ENCODE measurements at regions not wholly inside any gene's neighbourhood (a gene's known extent, or its start where the extent isn't known, plus 50 kb on each side); places are given as distances from the start of the nearest gene placed in this dataset. TPM values are rescaled to one million over a fixed set of nuclear protein-coding genes. Genes with fewer than 3 reads are reported as not detected.

DNA sequence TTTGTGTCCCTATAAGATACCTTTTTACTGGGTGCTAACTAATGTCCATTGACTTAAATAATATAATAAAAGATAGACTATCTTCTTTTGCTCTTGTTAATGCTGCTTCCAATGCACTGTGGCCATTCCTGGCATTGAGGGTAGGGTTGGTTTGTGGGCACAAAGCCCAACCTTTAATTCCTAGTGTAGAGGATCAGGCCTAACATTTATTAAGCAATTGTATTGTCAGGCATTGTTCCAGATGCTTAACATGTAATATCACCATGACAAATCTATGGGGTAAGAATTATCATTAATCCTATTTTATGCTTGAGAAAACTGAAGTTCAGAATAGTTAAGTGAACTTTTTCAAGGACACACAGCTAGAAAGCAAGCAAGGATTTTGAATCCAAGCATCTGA, 60.4 kb upstream of the GPBP1 start:
- H3K4me3 ChIP-seq (ENCODE audit: low read depth, low read length) = no peak overlapping the region
- peaks cover 4% of the 10 kb centered on the region for H3K27me3 ChIP-seq (ENCODE audit: control insufficient read depth, insufficient read depth, low read length)
- H3K27ac ChIP-seq (ENCODE audit: low read depth, low read length) = no peak overlapping the region
- no peaks in the 10 kb centered on the region for H3K9me3 ChIP-seq (ENCODE audit: control insufficient read depth, insufficient read depth, low read length)
- TF ChIP-seq CTCF (IDR thresholded peaks at IDR 0.05; ENCODE audit: low read depth, low read length) = no peak
- no peak for DNase-seq (ENCODE audit: low read depth, low spot score)
- CTCF ChIA-PET = interaction anchor here (0.6 kb wide), 1 partner anchor 122 kb away, joined by 3 read pairs; no protein-coding TSS in a partner anchor
- POLR2A ChIA-PET = no interaction called here

DNA sequence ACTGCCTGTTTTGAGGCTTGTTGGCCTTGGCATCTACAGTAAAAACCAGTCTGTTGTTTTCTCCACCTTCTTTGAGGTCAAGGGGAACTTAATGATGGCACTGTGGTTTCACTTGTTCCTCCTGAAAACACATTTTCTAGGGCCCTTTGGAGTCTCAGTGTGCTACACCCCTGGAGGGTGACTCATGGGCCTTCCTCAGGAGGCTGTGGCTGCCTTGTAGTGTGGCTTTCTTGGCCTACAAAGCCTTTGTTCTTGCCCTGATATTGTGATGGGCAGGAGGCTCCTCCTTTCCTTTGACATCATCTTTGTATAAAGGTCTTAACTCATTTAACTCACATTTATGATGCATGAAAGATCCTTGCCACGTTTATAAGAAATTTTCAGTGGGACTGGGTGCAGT, 56.3 kb upstream of the GPBP1 start:
- no peak for DNase-seq (ENCODE audit: low read depth, low spot score)
- POLR2A ChIA-PET = no interaction called here
- Histone ChIP-seq H3K9me3 (ENCODE audit: control insufficient read depth, insufficient read depth, low read length) (no peaks in the 10 kb centered on the region), H3K27me3 (ENCODE audit: control insufficient read depth, insufficient read depth, low read length) (no peaks in the 10 kb centered on the region), H3K4me3 (ENCODE audit: low read depth, low read length) (no peak overlapping the region), H3K27ac (ENCODE audit: low read depth, low read length) (no peak overlapping the region)
- CTCF ChIA-PET = no interaction called here
- no peak for TF ChIP-seq CTCF (IDR thresholded peaks at IDR 0.05; ENCODE audit: low read depth, low read length)

- Histone ChIP-seq H3K27ac (ENCODE audit: low read depth, low read length) (no peak overlapping the region), H3K4me3 (ENCODE audit: low read depth, low read length) (no peak overlapping the region), H3K9me3 (ENCODE audit: control insufficient read depth, insufficient read depth, low read length) (peaks cover 7% of the 10 kb centered on the region; the same call in 1 of the 2 replicates), H3K27me3 (ENCODE audit: control insufficient read depth, insufficient read depth, low read length) (no peaks in the 10 kb centered on the region)
- CTCF ChIA-PET = no interaction called here
- POLR2A ChIA-PET = no interaction called here
- DNase-seq (ENCODE audit: low read depth, low spot score) = no peak
- TF ChIP-seq CTCF (IDR thresholded peaks at IDR 0.05; ENCODE audit: low read depth, low read length) = no peak
Observed at GRCh38 chr5:57119031-57119430, 54.8 kb upstream of the GPBP1 start.

GRCh38 chr5:57124014-57124413, 49.8 kb upstream of the GPBP1 start:
- no peak for DNase-seq (ENCODE audit: low read depth, low spot score)
- no peak for TF ChIP-seq CTCF (IDR thresholded peaks at IDR 0.05; ENCODE audit: low read depth, low read length)
- ChIA-PET POLR2A (no interaction called here), CTCF (no interaction called here)
- H3K27me3 ChIP-seq (ENCODE audit: control insufficient read depth, insufficient read depth, low read length) = no peaks in the 10 kb centered on the region
- H3K9me3 ChIP-seq (ENCODE audit: control insufficient read depth, insufficient read depth, low read length) = peaks cover 7% of the 10 kb centered on the region; the same call in 1 of the 2 replicates
- no peak overlapping the region for H3K27ac ChIP-seq (ENCODE audit: low read depth, low read length)
- no peak overlapping the region for H3K4me3 ChIP-seq (ENCODE audit: low read depth, low read length)

Small RNA genes lying in the stretch of these regions (small RNA-seq; reads per million reads assigned to genes)
- gene AC034244.1 (ENCODE audit: insufficient read length, low read depth) = not detected

Data from AG04450 (cell line).